22Rv1 (cell line): ENCODE measurements at regions not wholly inside any gene's neighbourhood (a gene's known extent, or its start where the extent isn't known, plus 50 kb on each side); places are given as distances from the start of the nearest gene placed in this dataset.

Source experiments
- ZFX ChIP-seq: fragments of 450-650 bp; IDR thresholded peaks from 2 replicates; pipeline ENCODE4 v1.6.1; 2017; ENCODE audit warnings: antibody characterized with exemption, borderline replicate concordance
- TF ChIP-seq, protein P1 (sequence below): fragments of 450-650 bp; IDR thresholded peaks from 2 replicates; pipeline ENCODE4 v1.5.1; 2017; ENCODE audit warnings: mild to moderate bottlenecking

DNA sequence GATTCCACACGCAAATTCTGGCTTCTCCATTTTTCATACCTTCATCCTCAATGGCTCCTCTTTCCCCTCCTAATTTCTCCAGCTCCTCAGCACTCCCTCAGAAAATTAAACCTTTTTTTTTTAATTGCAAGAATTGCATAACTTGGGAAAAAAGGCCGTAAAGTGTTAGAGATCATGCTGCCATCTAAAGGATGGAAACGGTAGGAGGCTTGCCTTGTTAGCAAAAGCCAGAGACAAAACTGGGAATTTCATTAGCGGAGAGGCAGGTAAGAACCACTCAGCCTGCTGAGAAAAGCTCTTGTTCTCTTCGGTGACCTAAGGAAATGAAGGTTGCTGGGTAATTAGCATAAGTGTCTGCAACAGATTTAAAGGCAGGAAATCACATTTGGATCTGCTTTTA is 204.3 kb downstream of the AEBP2 start:
- TF ChIP-seq, protein P1, sequence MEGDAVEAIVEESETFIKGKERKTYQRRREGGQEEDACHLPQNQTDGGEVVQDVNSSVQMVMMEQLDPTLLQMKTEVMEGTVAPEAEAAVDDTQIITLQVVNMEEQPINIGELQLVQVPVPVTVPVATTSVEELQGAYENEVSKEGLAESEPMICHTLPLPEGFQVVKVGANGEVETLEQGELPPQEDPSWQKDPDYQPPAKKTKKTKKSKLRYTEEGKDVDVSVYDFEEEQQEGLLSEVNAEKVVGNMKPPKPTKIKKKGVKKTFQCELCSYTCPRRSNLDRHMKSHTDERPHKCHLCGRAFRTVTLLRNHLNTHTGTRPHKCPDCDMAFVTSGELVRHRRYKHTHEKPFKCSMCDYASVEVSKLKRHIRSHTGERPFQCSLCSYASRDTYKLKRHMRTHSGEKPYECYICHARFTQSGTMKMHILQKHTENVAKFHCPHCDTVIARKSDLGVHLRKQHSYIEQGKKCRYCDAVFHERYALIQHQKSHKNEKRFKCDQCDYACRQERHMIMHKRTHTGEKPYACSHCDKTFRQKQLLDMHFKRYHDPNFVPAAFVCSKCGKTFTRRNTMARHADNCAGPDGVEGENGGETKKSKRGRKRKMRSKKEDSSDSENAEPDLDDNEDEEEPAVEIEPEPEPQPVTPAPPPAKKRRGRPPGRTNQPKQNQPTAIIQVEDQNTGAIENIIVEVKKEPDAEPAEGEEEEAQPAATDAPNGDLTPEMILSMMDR: peak; percentile 70
- no peak for TF ChIP-seq ZFX
